ENCODE measurements at regions not wholly inside any gene's neighbourhood (a gene's known extent, or its start where the extent isn't known, plus 50 kb on each side); places are given as distances from the start of the nearest gene placed in this dataset.

GRCh38 chr4:116839826-116840225 lies 245.6 kb downstream of the TRAM1L1 start (continued):
- TF ChIP-seq TAF1 (IDR thresholded peaks at IDR 0.05; ENCODE audit: borderline replicate concordance, low read depth, low read length): no peak

- Histone ChIP-seq H3K4me2 (no peak overlapping the region), H3K9me3 (no peaks in the 10 kb centered on the region), H4K20me1 (ENCODE audit: insufficient read depth) (no peaks in the 10 kb centered on the region), H3K9ac (no peak overlapping the region), H3K27me3 (ENCODE audit: insufficient read depth) (no peaks in the 10 kb centered on the region), H3K4me1 (ENCODE audit: control insufficient read depth in 1 of 2, insufficient read depth in 2 of 2, low read depth in 1 of 2, low read length in 1 of 2) (no peaks in the 10 kb centered on the region; a peak in 1 of 4 replicates), H3K9me2 (no peaks in the 10 kb centered on the region), H3K4me3 (ENCODE audit: low read depth in 2 of 2, low read length in 1 of 2) (no peak overlapping the region), H3F3A (replicated peaks; ENCODE audit: insufficient read depth) (no peaks in the 10 kb centered on the region), H3K36me3 (replicated peaks in 1 of 2; ENCODE audit: control insufficient read depth in 1 of 2, insufficient read depth in 2 of 2, low read length in 1 of 2) (no peaks in the 10 kb centered on the region), H3K79me2 (ENCODE audit: insufficient read depth) (no peaks in the 10 kb centered on the region), H3K27ac (ENCODE audit: low read depth in 2 of 2, low read length in 1 of 2) (no peak overlapping the region), H2AFZ (ENCODE audit: low read depth) (no peak overlapping the region)
- 64% methylated on average over 4 of the region's 4 CpGs for WGBS (ENCODE audit: low lambda C conversion rate)
- DNase-seq: no peak
- TF ChIP-seq RAD21 (IDR thresholded peaks at IDR 0.05; ENCODE audit: low read length) (no peak), USF2 (IDR thresholded peaks at IDR 0.05; ENCODE audit: borderline replicate concordance, low read depth, low read length) (no peak), TCF12 (IDR thresholded peaks at IDR 0.05) (no peak), MEF2A (IDR thresholded peaks at IDR 0.05; ENCODE audit: borderline replicate concordance, low read depth) (no peak), IRF3 (IDR thresholded peaks at IDR 0.05; ENCODE audit: low read depth, low read length) (no peak), RXRA (IDR thresholded peaks at IDR 0.05; ENCODE audit: borderline replicate concordance, low read depth) (no peak)
- POLR2A ChIA-PET: no interaction called here
- CTCF ChIA-PET: interaction anchor here (1.0 kb wide), 1 partner anchor 43 kb away, joined by 3 read pairs; no protein-coding TSS in a partner anchor
Observed at GRCh38 chr4:116838609-116839008, 246.8 kb downstream of the TRAM1L1 start.

GRCh38 chr4:116829187-116829586 lies 256.2 kb downstream of the TRAM1L1 start:
- no peak overlapping the region for H3K27ac ChIP-seq (ENCODE audit: low read depth in 2 of 2, low read length in 1 of 2)
- no peaks in the 10 kb centered on the region for H3K9me2 ChIP-seq
- DNase-seq: no peak
- 49% methylated on average over 4 of the region's 5 CpGs for WGBS (ENCODE audit: low lambda C conversion rate)
- no peaks in the 10 kb centered on the region for H3K79me2 ChIP-seq (ENCODE audit: insufficient read depth)
- no peaks in the 10 kb centered on the region for H3K27me3 ChIP-seq (ENCODE audit: insufficient read depth)
- ChIA-PET CTCF (no interaction called here), POLR2A (no interaction called here)
- no peak overlapping the region for H2AFZ ChIP-seq (ENCODE audit: low read depth)
- H3K4me3 ChIP-seq (ENCODE audit: low read depth in 2 of 2, low read length in 1 of 2): no peak overlapping the region
- H3K9me3 ChIP-seq: no peaks in the 10 kb centered on the region
- H3K36me3 ChIP-seq (replicated peaks in 1 of 2; ENCODE audit: control insufficient read depth in 1 of 2, insufficient read depth in 2 of 2, low read length in 1 of 2): no peaks in the 10 kb centered on the region
- H3K4me1 ChIP-seq (ENCODE audit: control insufficient read depth in 1 of 2, insufficient read depth in 2 of 2, low read depth in 1 of 2, low read length in 1 of 2): no peaks in the 10 kb centered on the region
- H3K9ac ChIP-seq: no peak overlapping the region
- no peaks in the 10 kb centered on the region for H4K20me1 ChIP-seq (ENCODE audit: insufficient read depth)
- H3F3A ChIP-seq (replicated peaks; ENCODE audit: insufficient read depth): no peaks in the 10 kb centered on the region
- no peak overlapping the region for H3K4me2 ChIP-seq
- no peak for TF ChIP-seq TEAD4 (IDR thresholded peaks at IDR 0.05; ENCODE audit: borderline replicate concordance, insufficient read depth)
- TF ChIP-seq IRF3 (IDR thresholded peaks at IDR 0.05; ENCODE audit: low read depth, low read length): no peak
- TF ChIP-seq RXRA (IDR thresholded peaks at IDR 0.05; ENCODE audit: borderline replicate concordance, low read depth): no peak
- TF ChIP-seq USF1 (IDR thresholded peaks at IDR 0.05; ENCODE audit: borderline replicate concordance, low read depth): no peak
- TF ChIP-seq CTCF (IDR thresholded peaks at IDR 0.05): no peak
- no peak for TF ChIP-seq RFX5 (IDR thresholded peaks at IDR 0.05; ENCODE audit: low read length)
- no peak for TF ChIP-seq FOSL2 (IDR thresholded peaks at IDR 0.05; ENCODE audit: borderline replicate concordance, low read depth)
- no peak for TF ChIP-seq CHD2 (IDR thresholded peaks at IDR 0.05; ENCODE audit: low read length, partially characterized antibody)
- no peak for TF ChIP-seq ELF1 (IDR thresholded peaks at IDR 0.05)
- no peak for TF ChIP-seq ZBTB33 (IDR thresholded peaks at IDR 0.05; ENCODE audit: borderline replicate concordance, low read depth)
- no peak for TF ChIP-seq NFIC (IDR thresholded peaks at IDR 0.05; ENCODE audit: borderline replicate concordance)
- no peak for TF ChIP-seq SIN3A (IDR thresholded peaks at IDR 0.05; ENCODE audit: borderline replicate concordance, low read depth, low read length)
- no peak for TF ChIP-seq MAX (IDR thresholded peaks at IDR 0.05; ENCODE audit: low read depth)
